ENCODE measurements at regions not wholly inside any gene's neighbourhood (a gene's known extent, or its start where the extent isn't known, plus 50 kb on each side); places are given as distances from the start of the nearest gene placed in this dataset.

GRCh38 chr4:43243433-43244116, 351.1 kb downstream of the GRXCR1 start:
- no peak for DNase-seq (ENCODE audit: low read depth, low spot score)

- no peak for DNase-seq (ENCODE audit: low read depth, low spot score)
Observed at GRCh38 chr4:43244688-43245382, 352.3 kb downstream of the GRXCR1 start.

DNA sequence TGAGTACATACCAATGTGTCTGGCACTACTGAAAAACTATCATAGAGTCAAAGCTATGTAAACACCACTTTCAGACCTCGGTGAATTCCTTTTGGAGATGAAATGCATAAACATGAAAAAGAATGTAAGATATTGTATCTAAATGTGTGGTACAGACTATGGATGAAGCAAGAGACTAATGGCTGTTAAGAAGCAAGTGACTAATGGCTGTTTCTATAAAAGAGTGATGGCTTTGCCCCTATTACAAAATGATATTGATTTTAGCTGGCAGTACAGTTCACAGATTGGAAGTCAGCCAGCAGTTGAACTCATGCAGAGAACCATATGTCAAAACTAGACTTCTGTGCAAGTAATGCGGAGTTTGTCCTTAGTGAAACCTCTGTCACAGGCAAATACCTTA, 359.3 kb downstream of the GRXCR1 start:
- DNase-seq (ENCODE audit: low read depth, low spot score), result no peak

DNA sequence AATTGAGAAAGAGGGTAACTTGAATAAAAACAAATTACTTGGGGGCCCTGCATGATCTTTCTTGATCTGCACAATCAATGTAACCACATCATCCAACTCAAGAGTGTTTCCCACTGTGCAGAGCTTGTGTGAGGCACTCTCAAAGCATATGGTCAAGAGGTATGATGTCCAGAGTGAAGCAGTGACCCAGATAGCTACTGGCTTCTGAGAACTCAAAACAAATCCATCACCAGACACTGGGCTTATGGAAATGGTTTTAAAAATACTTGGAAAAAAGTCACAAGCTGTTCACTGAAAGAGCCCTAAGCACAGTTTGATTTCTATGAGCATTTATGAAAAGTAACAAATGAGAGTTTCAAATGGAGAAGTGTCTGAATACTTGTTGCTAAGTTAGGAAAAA, 361.0 kb downstream of the GRXCR1 start:
- no peak for DNase-seq (ENCODE audit: low read depth, low spot score)

- DNase-seq (ENCODE audit: low read depth, low spot score), result no peak
Observed at GRCh38 chr4:43264730-43265129, 372.2 kb downstream of the GRXCR1 start.

DNA sequence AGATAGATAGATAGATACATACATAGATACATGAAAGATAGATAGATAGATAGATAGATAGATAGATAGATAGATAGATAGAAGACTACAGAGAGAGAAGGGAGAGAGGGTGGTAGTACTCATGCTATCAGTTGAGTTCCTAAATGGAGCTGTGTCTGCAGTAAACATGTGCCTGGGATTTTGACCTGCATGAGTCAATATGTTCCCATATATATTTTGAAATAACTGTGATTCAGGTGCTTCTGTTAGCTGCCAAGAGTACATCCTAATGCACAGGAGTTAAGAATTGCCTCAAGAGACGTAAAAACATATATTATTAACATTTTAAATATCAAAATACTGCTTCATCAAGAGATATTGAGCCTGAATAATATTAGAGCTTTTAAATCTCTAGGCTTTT, 379.4 kb downstream of the GRXCR1 start:
- no peak for DNase-seq (ENCODE audit: low read depth, low spot score)

DNA sequence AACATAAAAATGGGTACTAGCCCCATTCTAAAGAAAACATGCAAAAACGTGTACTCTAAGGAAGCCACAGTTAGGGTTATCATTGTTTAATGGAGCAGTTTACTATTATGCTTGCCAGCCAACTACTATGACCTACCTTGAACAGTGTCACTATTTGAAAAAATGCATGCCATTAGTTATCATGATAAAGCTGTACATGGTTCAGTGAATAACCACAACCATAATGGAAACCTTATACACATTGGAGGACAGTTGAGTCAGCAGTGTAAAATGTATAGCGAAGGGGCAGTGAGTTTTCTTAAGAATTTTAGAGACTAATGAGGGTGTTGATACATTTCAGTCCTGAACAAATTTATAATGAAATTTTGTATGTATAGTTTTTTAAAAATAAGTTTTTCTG, 381.9 kb downstream of the GRXCR1 start:
- no peak for DNase-seq (ENCODE audit: low read depth, low spot score)

GRCh38 chr4:43275779-43276178, 383.3 kb downstream of the GRXCR1 start:
- DNase-seq (ENCODE audit: low read depth, low spot score), result no peak

- DNase-seq (ENCODE audit: low read depth, low spot score), result no peak
Observed at GRCh38 chr4:43276321-43276720, 383.8 kb downstream of the GRXCR1 start.

- DNase-seq (ENCODE audit: low read depth, low spot score), result peak; percentile 29
Observed at GRCh38 chr4:43277003-43277402, 384.5 kb downstream of the GRXCR1 start.

GRCh38 chr4:43282534-43282933, 390.0 kb downstream of the GRXCR1 start:
- no peak for DNase-seq (ENCODE audit: low read depth, low spot score)

GRCh38 chr4:43286137-43286536, 393.6 kb downstream of the GRXCR1 start:
- no peak for DNase-seq (ENCODE audit: low read depth, low spot score)

GRCh38 chr4:43296946-43297528, 404.5 kb downstream of the GRXCR1 start:
- no peak for DNase-seq (ENCODE audit: low read depth, low spot score)

- no peak for DNase-seq (ENCODE audit: low read depth, low spot score)
Observed at GRCh38 chr4:43316813-43317212, 424.3 kb downstream of the GRXCR1 start.

DNA sequence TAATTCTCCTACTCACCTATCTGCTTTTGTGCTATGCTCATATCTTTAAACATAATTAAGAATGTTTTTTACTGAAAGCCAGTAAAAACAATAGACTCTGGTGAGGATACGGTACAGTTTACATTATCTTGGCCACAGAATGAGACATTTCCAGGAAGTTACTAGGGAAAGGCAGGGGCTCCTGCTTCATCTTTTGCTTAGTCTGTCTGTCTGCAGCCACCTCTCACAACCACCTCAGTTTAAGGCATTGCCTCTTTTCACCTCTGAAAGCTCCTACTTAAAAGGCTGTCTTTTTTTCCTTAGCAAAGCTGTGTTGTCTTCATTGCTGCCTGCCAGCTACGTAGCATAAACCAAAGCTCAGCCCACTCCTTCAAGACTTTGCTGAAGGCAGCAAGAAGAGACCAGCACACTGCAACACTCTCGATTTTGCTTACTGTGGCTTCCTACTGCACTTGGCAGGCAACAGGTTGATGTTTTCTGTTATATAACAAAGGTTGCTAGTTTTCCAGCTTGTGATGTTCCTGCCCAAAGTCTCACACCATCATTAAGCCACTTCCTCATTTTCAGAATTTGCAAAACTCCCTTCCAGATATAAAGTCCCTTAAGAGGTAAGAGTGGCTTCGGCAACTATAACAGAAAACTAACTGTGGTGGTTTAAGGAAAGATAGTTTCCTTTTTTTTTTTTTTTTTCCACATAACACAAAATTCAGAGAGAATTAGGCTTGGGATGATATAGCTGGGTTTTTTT, 432.9 kb downstream of the GRXCR1 start:
- no peak for DNase-seq (ENCODE audit: low read depth, low spot score)

GRCh38 chr4:43330288-43330687, 437.8 kb downstream of the GRXCR1 start:
- DNase-seq (ENCODE audit: low read depth, low spot score), result no peak

DNA sequence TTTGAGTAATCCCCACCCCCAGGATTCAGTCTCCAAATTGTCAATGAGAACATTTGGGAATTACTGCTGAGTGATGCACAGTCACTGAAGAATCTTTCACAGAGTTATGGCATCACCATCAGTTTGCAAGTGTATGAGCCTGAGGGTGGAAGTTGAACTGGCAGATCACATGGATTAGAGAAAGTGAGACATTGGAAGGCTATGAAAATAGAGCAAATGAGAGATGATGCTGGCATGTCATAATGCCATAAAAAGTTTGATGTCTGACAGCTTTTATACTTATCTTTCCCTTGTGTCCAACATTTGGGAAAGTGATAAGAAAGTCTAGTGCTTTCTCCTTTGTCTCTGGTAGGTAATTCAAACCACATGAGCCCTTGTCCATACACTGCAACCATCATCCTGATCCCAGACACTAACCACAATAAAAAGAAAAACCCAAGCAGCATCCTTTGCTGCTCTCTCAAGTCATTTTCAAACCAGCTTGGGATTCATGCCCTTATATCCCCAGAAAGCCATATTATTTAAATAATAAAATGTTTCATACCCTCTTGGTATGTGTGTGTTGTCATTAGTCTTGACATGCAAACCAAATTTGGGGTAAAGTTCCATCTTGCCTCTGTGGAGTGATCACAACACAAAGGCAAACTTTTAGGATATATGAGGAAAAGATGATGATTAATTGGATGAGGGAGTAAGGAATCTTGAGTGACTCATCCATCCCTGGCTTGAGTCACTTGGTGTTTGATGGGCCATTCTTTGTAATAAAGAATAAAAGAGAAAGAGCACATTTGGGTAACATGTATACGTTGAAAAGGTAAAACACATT, 438.9 kb downstream of the GRXCR1 start:
- DNase-seq (ENCODE audit: low read depth, low spot score), result peak; percentile 59

- DNase-seq (ENCODE audit: low read depth, low spot score), result no peak
Observed at GRCh38 chr4:43332052-43332425, 439.5 kb downstream of the GRXCR1 start.

- peak; percentile 24 for DNase-seq (ENCODE audit: low read depth, low spot score)
Observed at GRCh38 chr4:43337707-43338106, 445.2 kb downstream of the GRXCR1 start.

GRCh38 chr4:43339435-43339834, 446.9 kb downstream of the GRXCR1 start:
- DNase-seq (ENCODE audit: low read depth, low spot score), result peak; percentile 51

DNA sequence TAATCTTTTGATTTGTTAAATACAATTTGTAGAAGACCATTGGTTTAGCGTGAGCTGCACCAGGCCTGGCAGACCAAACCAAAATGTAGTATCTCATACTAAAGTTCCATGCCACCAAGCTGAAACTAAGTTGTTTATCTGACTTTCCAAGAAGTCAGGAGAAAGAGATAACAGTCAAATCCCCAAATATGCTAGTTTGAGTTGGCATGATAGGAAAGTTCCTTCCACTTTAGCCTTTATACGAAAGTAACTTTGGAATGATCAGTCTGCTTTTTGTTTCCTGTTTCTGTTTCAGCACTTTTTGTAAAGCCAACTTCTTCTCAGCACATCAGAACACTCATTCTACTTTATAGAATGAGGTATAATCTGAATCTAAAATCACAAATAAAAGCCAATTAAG, 449.2 kb downstream of the GRXCR1 start:
- no peak for DNase-seq (ENCODE audit: low read depth, low spot score)

DNA sequence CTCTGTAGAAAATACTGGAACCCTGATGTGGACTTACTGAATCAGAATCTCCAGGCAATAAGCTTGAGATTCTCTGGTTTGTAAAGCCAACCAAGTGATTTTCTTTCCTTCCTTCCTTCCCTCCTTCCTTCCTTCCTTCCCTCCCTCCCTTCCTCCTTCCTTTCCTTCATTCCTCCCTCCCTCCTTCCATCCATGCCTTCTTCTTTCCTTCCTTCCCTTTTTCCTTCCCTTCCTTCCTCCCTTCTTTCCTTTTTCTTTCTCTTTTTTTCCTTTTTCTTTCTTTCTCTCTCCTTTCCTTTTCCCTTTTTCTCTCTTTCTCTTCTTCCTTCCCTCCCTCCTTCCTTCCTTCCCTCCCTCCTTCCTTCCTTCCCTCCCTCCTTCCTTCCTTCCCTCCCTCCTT, 450.8 kb downstream of the GRXCR1 start:
- DNase-seq (ENCODE audit: low read depth, low spot score), result no peak
